ENCODE measurements at regions not wholly inside any gene's neighbourhood (a gene's known extent, or its start where the extent isn't known, plus 50 kb on each side); places are given as distances from the start of the nearest gene placed in this dataset.

GRCh38 chr10:57038531-57038930 is 677.5 kb upstream of the ZWINT start:
- TF ChIP-seq CTCF (conservative IDR thresholded peaks at IDR 0.05; ENCODE audit: low read depth, low read length) (no peak), EZH2 (IDR thresholded peaks at IDR 0.05; ENCODE audit: borderline replicate concordance, low read depth, low read length, poor library complexity, severe bottlenecking) (no peak)
